DOHH2 (cell line): ENCODE measurements at regions not wholly inside any gene's neighbourhood (a gene's known extent, or its start where the extent isn't known, plus 50 kb on each side); places are given as distances from the start of the nearest gene placed in this dataset.

Experiments used
- CTCF ChIP-seq: fragments of 200-600 bp; sonication (generic); IDR thresholded peaks from one replicate; pipeline ENCODE4 v1.5.1; 2014; ENCODE audit warnings: antibody characterized with exemption, mild to moderate bottlenecking, low read depth, low read length; ENCODE audit not compliant: poor library complexity, severe bottlenecking
- EZH2phosphoT487 ChIP-seq: fragments of 200-600 bp; sonication (generic); IDR thresholded peaks from 2 replicates; pipeline ENCODE4 v1.6.1; 2017; ENCODE audit warnings: borderline replicate concordance, mild to moderate bottlenecking, antibody characterized with exemption, low read length, moderate library complexity, mixed read lengths

DNA sequence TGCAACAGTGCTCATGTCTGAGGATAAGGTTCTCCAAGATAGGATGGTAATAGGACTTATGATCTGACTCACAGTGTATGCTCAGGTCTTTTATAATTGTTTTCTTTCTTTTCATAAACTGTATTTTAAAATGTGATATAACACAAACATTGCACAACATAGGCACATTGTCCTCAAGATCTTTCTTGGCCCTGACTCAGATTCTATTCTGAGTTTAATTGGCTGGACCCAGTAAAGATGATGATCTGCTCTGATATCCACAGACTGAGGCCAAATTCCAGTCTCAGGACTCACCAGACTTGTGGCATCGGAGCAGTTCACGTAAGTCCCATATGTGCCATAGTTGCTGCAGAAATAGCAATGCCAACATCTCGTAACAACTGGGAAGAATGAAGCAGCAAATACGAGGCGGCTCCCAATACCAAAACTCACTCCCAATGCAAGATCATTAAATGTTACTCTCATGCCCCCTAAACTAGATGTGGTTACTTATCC lies 448.9 kb upstream of the SLC14A2 start:
- no peak for TF ChIP-seq CTCF
- TF ChIP-seq EZH2phosphoT487: no peak
